ENCODE measurements at regions not wholly inside any gene's neighbourhood (a gene's known extent, or its start where the extent isn't known, plus 50 kb on each side); places are given as distances from the start of the nearest gene placed in this dataset.
A peak's percentile ranks its signal among the peaks of the same experiment; 100 is the strongest.

DNA sequence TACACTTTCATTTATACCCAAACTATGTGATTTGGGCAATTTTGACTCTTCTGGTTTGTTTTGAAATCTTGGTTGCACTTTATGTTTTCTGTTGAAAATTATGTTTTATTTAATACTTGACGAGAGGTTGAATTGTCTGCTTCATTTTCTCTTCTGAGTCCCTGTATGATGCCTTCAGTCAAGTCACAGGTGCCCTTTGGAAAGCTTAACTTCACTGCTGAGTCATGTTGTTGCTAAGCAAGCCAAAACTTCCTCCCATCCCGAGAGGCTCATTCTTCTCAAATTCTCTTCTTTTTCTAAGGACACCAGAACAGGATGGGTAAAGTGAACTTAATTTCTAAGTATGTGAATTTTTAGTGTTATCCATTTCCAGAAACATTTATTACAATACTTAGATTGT is 455.3 kb upstream of the PTGER4 start:
- Histone ChIP-seq H3K27ac (ENCODE audit: low read length) (peak overlapping the region; percentile 92), H3K27me3 (ENCODE audit: low read length) (no peaks in the 10 kb centered on the region), H3K4me1 (ENCODE audit: insufficient read depth, low read length) (peaks cover 32% of the 10 kb centered on the region), H3K9me2 (replicated peaks; ENCODE audit: low read length) (no peaks in the 10 kb centered on the region), H3K79me2 (ENCODE audit: low read length) (no peaks in the 10 kb centered on the region), H3K4me2 (ENCODE audit: low read length) (peak overlapping the region; percentile 84), H2AFZ (ENCODE audit: low read length) (no peak overlapping the region), H3K4me3 (ENCODE audit: low read length) (peak overlapping the region; percentile 38; the same call in 1 of the 2 replicates), H3K9me3 (ENCODE audit: low read length) (no peaks in the 10 kb centered on the region), H3K9ac (ENCODE audit: low read length) (peak overlapping the region; percentile 48), H3F3A (ENCODE audit: low read length, unreplicated experiment) (peaks cover 5% of the 10 kb centered on the region), H4K20me1 (ENCODE audit: low read length) (no peaks in the 10 kb centered on the region), H3K36me3 (ENCODE audit: low read depth, low read length) (no peaks in the 10 kb centered on the region)
- TF ChIP-seq, protein P1, sequence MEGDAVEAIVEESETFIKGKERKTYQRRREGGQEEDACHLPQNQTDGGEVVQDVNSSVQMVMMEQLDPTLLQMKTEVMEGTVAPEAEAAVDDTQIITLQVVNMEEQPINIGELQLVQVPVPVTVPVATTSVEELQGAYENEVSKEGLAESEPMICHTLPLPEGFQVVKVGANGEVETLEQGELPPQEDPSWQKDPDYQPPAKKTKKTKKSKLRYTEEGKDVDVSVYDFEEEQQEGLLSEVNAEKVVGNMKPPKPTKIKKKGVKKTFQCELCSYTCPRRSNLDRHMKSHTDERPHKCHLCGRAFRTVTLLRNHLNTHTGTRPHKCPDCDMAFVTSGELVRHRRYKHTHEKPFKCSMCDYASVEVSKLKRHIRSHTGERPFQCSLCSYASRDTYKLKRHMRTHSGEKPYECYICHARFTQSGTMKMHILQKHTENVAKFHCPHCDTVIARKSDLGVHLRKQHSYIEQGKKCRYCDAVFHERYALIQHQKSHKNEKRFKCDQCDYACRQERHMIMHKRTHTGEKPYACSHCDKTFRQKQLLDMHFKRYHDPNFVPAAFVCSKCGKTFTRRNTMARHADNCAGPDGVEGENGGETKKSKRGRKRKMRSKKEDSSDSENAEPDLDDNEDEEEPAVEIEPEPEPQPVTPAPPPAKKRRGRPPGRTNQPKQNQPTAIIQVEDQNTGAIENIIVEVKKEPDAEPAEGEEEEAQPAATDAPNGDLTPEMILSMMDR (conservative IDR thresholded peaks at IDR 0.05; ENCODE audit: low read depth, low read length), result no peak
- TF ChIP-seq EZH2phosphoT487 (IDR thresholded peaks at IDR 0.05; ENCODE audit: borderline replicate concordance, low read length) (no peak), EZH2 (IDR thresholded peaks at IDR 0.05; ENCODE audit: low read length, unreplicated experiment) (no peak)
- intact Hi-C loops (cut with micrococcal nuclease), result loop anchor here (1.0 to 10.0 kb wide), 5 partner anchors 52 to 510 kb away; partner anchors contain the start of gene PTGER4
- TSS peak; percentile 89 for BruUV-seq (replicated peaks)
- CTCF ChIA-PET, result no interaction called here
- DNase-seq (peak; percentile 82), ATAC-seq (peak; percentile 73)
- POLR2A ChIA-PET (ENCODE audit: unreplicated experiment), result no interaction called here

DNA sequence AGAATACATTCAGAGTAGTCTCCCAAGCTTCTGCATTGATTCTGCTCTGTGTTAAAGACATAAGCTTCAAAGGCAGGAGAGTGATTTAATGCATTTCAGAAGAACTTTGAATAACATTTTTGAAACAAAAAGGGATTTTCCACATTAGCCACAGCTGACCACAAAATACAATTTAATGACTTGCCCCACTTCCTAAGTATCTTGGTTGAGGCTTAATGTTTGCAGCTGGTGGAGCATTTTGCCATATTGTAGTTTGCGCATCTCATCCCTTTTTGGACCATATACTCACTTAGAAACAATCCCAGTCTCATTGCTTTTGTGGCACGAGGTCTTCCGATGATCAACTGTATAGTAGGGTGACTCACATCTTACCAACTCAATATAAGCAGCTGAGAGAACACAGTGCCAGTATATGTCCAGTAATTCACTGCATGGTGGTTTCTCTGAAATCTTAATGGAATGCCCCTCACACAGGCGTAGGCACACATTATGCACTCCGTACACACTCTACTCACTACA is 455.8 kb upstream of the PTGER4 start:
- ChIA-PET CTCF (no interaction called here), POLR2A (ENCODE audit: unreplicated experiment) (no interaction called here)
- ATAC-seq (peak; percentile 95), DNase-seq (peak; percentile 90)
- Histone ChIP-seq H3K79me2 (ENCODE audit: low read length) (no peaks in the 10 kb centered on the region), H3K9me2 (replicated peaks; ENCODE audit: low read length) (no peaks in the 10 kb centered on the region), H4K20me1 (ENCODE audit: low read length) (no peaks in the 10 kb centered on the region), H3K27me3 (ENCODE audit: low read length) (no peaks in the 10 kb centered on the region), H2AFZ (ENCODE audit: low read length) (no peak overlapping the region), H3K4me1 (ENCODE audit: insufficient read depth, low read length) (peaks cover 32% of the 10 kb centered on the region), H3K27ac (ENCODE audit: low read length) (peak overlapping the region; percentile 92), H3K9me3 (ENCODE audit: low read length) (no peaks in the 10 kb centered on the region), H3K4me2 (ENCODE audit: low read length) (peak overlapping the region; percentile 84), H3K9ac (ENCODE audit: low read length) (peak overlapping the region; percentile 48), H3F3A (ENCODE audit: low read length, unreplicated experiment) (peaks cover 5% of the 10 kb centered on the region), H3K4me3 (ENCODE audit: low read length) (peak overlapping the region; percentile 38; the same call in 1 of the 2 replicates), H3K36me3 (ENCODE audit: low read depth, low read length) (no peaks in the 10 kb centered on the region)
- BruUV-seq (replicated peaks), result no TSS peak
- intact Hi-C loops (cut with micrococcal nuclease), result loop anchor here (1.0 to 10.0 kb wide), 5 partner anchors 52 to 509 kb away; partner anchors contain the start of gene PTGER4
- TF ChIP-seq EZH2phosphoT487 (IDR thresholded peaks at IDR 0.05; ENCODE audit: borderline replicate concordance, low read length), result no peak
- TF ChIP-seq, protein P1 (conservative IDR thresholded peaks at IDR 0.05; ENCODE audit: low read depth, low read length), result no peak
- TF ChIP-seq EZH2 (IDR thresholded peaks at IDR 0.05; ENCODE audit: low read length, unreplicated experiment), result no peak

DNA sequence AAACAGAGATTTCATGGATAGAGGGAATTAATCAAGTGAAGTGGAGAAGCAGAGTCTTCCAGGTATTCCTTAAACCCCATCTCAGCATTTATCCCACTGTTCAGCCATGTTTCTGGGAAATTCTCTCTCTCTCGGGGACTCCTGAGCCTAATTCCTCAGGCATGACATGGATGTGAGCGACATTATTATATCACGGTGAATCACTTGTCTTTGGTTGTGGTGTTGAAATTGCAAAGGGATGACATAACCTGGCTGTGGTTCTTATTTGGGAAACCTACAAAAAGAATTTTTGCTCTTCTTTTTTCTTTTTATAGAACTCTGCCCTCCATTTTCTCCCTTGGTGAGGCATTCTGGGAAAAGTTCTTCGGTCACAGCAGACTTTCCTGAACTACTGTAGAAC is 457.9 kb upstream of the PTGER4 start:
- Histone ChIP-seq H3K9me3 (ENCODE audit: low read length) (no peaks in the 10 kb centered on the region), H3K27ac (ENCODE audit: low read length) (peak overlapping the region; percentile 44), H4K20me1 (ENCODE audit: low read length) (no peaks in the 10 kb centered on the region), H3K4me2 (ENCODE audit: low read length) (peak overlapping the region; percentile 33), H3K4me1 (ENCODE audit: insufficient read depth, low read length) (peaks cover 37% of the 10 kb centered on the region), H3K36me3 (ENCODE audit: low read depth, low read length) (no peaks in the 10 kb centered on the region), H3F3A (ENCODE audit: low read length, unreplicated experiment) (peaks cover 5% of the 10 kb centered on the region), H3K79me2 (ENCODE audit: low read length) (no peaks in the 10 kb centered on the region), H3K4me3 (ENCODE audit: low read length) (no peak overlapping the region), H3K9ac (ENCODE audit: low read length) (peak overlapping the region; percentile 9; the same call in 1 of the 2 replicates), H3K27me3 (ENCODE audit: low read length) (no peaks in the 10 kb centered on the region), H3K9me2 (replicated peaks; ENCODE audit: low read length) (no peaks in the 10 kb centered on the region), H2AFZ (ENCODE audit: low read length) (peak overlapping the region; percentile 39)
- ChIA-PET POLR2A (ENCODE audit: unreplicated experiment) (no interaction called here), CTCF (no interaction called here)
- intact Hi-C loops (cut with micrococcal nuclease), result loop anchor here (5.0 to 10.0 kb wide), 4 partner anchors 49 to 507 kb away; no protein-coding TSS in a partner anchor
- no TSS peak for BruUV-seq (replicated peaks)
- TF ChIP-seq, protein P1 (conservative IDR thresholded peaks at IDR 0.05; ENCODE audit: low read depth, low read length), result no peak
- no peak for TF ChIP-seq EZH2 (IDR thresholded peaks at IDR 0.05; ENCODE audit: low read length, unreplicated experiment)
- no peak for TF ChIP-seq EZH2phosphoT487 (IDR thresholded peaks at IDR 0.05; ENCODE audit: borderline replicate concordance, low read length)
- ATAC-seq (peak; percentile 50), DNase-seq (peak; percentile 93)
